ENCODE measurements at regions not wholly inside any gene's neighbourhood (a gene's known extent, or its start where the extent isn't known, plus 50 kb on each side); places are given as distances from the start of the nearest gene placed in this dataset.

- intact Hi-C loops (cut with micrococcal nuclease; ENCODE audit: unreplicated experiment), result no loop called here
- no peaks in the 10 kb centered on the region for H3K9me3 ChIP-seq (ENCODE audit: low read length)
These were observed 121.1 kb upstream of the HMGA2 start for GRCh38 chr12:65703176-65703575.

GRCh38 chr12:65705380-65705876 is 118.9 kb upstream of the HMGA2 start:
- intact Hi-C loops (cut with micrococcal nuclease; ENCODE audit: unreplicated experiment), result no loop called here
- TF ChIP-seq CTCF (conservative IDR thresholded peaks at IDR 0.05; ENCODE audit: low read length) (no peak), EZH2phosphoT487 (IDR thresholded peaks at IDR 0.05; ENCODE audit: borderline replicate concordance, low read depth, low read length) (no peak)
- no TSS peak for BruUV-seq (replicated peaks)
- ChIA-PET POLR2A (no interaction called here), CTCF (ENCODE audit: unreplicated experiment) (no interaction called here)
- H3K9me3 ChIP-seq (ENCODE audit: low read length), result no peaks in the 10 kb centered on the region
- H3K79me2 ChIP-seq (ENCODE audit: insufficient read depth, low read depth, low read length), result no peaks in the 10 kb centered on the region
- H3K4me1 ChIP-seq (ENCODE audit: insufficient read depth, low read length, poor library complexity, severe bottlenecking), result no peaks in the 10 kb centered on the region
- no peak overlapping the region for H3K4me3 ChIP-seq (ENCODE audit: low read depth, low read length, poor library complexity, severe bottlenecking)
- no peak for DNase-seq (ENCODE audit: low spot score)
- H3K27ac ChIP-seq (ENCODE audit: low read depth, low read length, poor library complexity, severe bottlenecking), result no peak overlapping the region
- H4K20me1 ChIP-seq (ENCODE audit: insufficient read depth, low read length), result no peaks in the 10 kb centered on the region
- H2AFZ ChIP-seq (ENCODE audit: low read length), result no peak overlapping the region
- no peaks in the 10 kb centered on the region for H3K36me3 ChIP-seq (ENCODE audit: insufficient read depth, low read length)
- no peaks in the 10 kb centered on the region for H3K9me2 ChIP-seq (ENCODE audit: insufficient read depth, low read length)
- H3K4me2 ChIP-seq (ENCODE audit: low read length), result no peak overlapping the region

More at GRCh38 chr12:65703176-65703575, 121.1 kb upstream of the HMGA2 start:
- BruUV-seq (replicated peaks), result no TSS peak
- H3K79me2 ChIP-seq (ENCODE audit: insufficient read depth, low read depth, low read length), result no peaks in the 10 kb centered on the region
- no peak overlapping the region for H3K27ac ChIP-seq (ENCODE audit: low read depth, low read length, poor library complexity, severe bottlenecking)
- H3K4me2 ChIP-seq (ENCODE audit: low read length), result no peak overlapping the region
- no peak for DNase-seq (ENCODE audit: low spot score)
- no peak overlapping the region for H3K4me3 ChIP-seq (ENCODE audit: low read depth, low read length, poor library complexity, severe bottlenecking)
- POLR2A ChIA-PET, result no interaction called here
- CTCF ChIA-PET (ENCODE audit: unreplicated experiment), result no interaction called here
- no peaks in the 10 kb centered on the region for H3K4me1 ChIP-seq (ENCODE audit: insufficient read depth, low read length, poor library complexity, severe bottlenecking)
- H4K20me1 ChIP-seq (ENCODE audit: insufficient read depth, low read length), result no peaks in the 10 kb centered on the region
- no peak overlapping the region for H2AFZ ChIP-seq (ENCODE audit: low read length)
- no peak for TF ChIP-seq EZH2phosphoT487 (IDR thresholded peaks at IDR 0.05; ENCODE audit: borderline replicate concordance, low read depth, low read length)
- TF ChIP-seq CTCF (conservative IDR thresholded peaks at IDR 0.05; ENCODE audit: low read length), result no peak
- H3K36me3 ChIP-seq (ENCODE audit: insufficient read depth, low read length), result no peaks in the 10 kb centered on the region
- H3K9me2 ChIP-seq (ENCODE audit: insufficient read depth, low read length), result no peaks in the 10 kb centered on the region

GRCh38 chr12:65707051-65707450 is 117.2 kb upstream of the HMGA2 start:
- Histone ChIP-seq H4K20me1 (ENCODE audit: insufficient read depth, low read length) (no peaks in the 10 kb centered on the region), H3K79me2 (ENCODE audit: insufficient read depth, low read depth, low read length) (no peaks in the 10 kb centered on the region), H3K27ac (ENCODE audit: low read depth, low read length, poor library complexity, severe bottlenecking) (no peak overlapping the region), H2AFZ (ENCODE audit: low read length) (no peak overlapping the region), H3K9me3 (ENCODE audit: low read length) (no peaks in the 10 kb centered on the region), H3K4me1 (ENCODE audit: insufficient read depth, low read length, poor library complexity, severe bottlenecking) (no peaks in the 10 kb centered on the region), H3K4me3 (ENCODE audit: low read depth, low read length, poor library complexity, severe bottlenecking) (no peak overlapping the region), H3K36me3 (ENCODE audit: insufficient read depth, low read length) (no peaks in the 10 kb centered on the region), H3K4me2 (ENCODE audit: low read length) (no peak overlapping the region), H3K9me2 (ENCODE audit: insufficient read depth, low read length) (no peaks in the 10 kb centered on the region)
- DNase-seq (ENCODE audit: low spot score), result no peak
- POLR2A ChIA-PET, result no interaction called here
- intact Hi-C loops (cut with micrococcal nuclease; ENCODE audit: unreplicated experiment), result no loop called here
- no peak for TF ChIP-seq CTCF (conservative IDR thresholded peaks at IDR 0.05; ENCODE audit: low read length)
- no peak for TF ChIP-seq EZH2phosphoT487 (IDR thresholded peaks at IDR 0.05; ENCODE audit: borderline replicate concordance, low read depth, low read length)
- no TSS peak for BruUV-seq (replicated peaks)
- CTCF ChIA-PET (ENCODE audit: unreplicated experiment), result no interaction called here

Data from OCI-LY7 (cell line).